Esophagus squamous epithelium (tissue), 4 donors: ENCODE measurements at regions not wholly inside any gene's neighbourhood (a gene's known extent, or its start where the extent isn't known, plus 50 kb on each side); places are given as distances from the start of the nearest gene placed in this dataset.

ENCODE experiments used
- CTCF ChIP-seq, 6 experiments: fragments of 450-650 bp in 4 of 6; fragments of 200-600 bp in 2 of 6; sonication (generic) in 2 of 6; IDR thresholded peaks; one replicate each; pipeline ENCODE4 v1.5.1; 2016 to 2019; ENCODE audit warnings: antibody characterized with exemption in 6 of 6, mild to moderate bottlenecking in 4 of 6, moderate library complexity in 4 of 6
- POLR2A ChIP-seq, 4 donors: fragments of 450-650 bp; IDR thresholded peaks; one replicate each; pipeline ENCODE4 v1.6.1; 2017; ENCODE audit warnings: antibody characterized with exemption in 4 of 4, mild to moderate bottlenecking in 4 of 4, moderate library complexity in 3 of 4

DNA sequence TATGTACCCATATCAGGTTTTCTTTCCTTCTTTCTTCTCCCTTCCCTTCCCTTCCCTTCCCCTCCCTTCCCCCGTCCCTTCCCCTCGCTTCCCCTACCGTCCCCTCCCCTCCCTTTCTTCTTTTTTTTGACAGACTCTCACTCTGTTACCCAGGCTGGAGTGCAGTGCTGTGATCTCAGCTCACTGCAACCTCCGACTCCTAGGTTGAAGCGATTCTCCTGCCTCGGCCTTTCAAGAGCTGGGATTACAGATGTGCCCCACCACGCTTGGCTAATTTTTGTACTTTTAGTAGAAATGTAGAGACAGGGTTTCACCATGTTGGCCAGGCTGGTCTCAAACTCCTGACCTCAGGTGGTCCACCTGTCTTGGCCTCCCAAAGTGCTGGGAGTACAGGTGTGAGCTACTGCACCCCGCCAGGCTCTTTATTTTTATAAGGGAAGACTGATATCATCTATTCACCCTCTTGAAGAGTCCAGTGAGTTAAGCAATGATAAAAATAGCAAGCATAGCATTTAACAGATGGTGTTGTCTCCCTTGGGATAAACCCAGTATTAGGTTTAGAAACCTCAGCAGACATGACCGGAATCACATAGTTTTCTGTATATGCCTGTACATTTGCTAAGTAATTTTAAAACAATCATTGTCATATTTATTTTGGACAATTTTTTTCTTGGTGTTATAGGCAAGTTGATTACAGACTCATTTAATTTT is 888.4 kb downstream of the TRIB2 start:
- no peak for TF ChIP-seq POLR2A (IDR thresholded peaks at IDR 0.05)
- TF ChIP-seq CTCF (IDR thresholded peaks at IDR 0.05), result no peak
